ENCODE measurements at regions not wholly inside any gene's neighbourhood (a gene's known extent, or its start where the extent isn't known, plus 50 kb on each side); places are given as distances from the start of the nearest gene placed in this dataset.

DNA sequence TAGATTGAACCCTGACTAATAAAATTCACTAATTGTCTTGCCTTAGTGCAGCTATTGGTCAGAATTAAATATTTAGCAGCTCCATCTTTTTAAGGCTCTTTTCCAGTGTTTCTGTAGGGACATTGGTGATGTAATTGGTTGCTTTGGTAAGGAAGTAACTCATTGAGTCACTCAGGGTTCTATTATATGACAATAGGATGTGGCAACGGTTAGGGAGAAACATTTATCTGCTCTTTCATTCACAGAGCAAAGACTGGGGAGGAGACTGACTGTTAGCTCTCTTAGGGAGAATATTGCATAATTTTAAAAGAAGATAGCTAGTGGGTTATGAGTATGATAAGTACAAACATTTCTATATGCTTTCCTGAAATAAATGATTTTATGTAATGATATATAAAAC, 616.5 kb downstream of the TRHDE start:
- Histone ChIP-seq H3K79me2 (ENCODE audit: control insufficient read depth, insufficient read depth, low read length) (no peaks in the 10 kb centered on the region), H2AFZ (ENCODE audit: insufficient read depth, low read depth, low read length, poor library complexity, severe bottlenecking) (no peak overlapping the region), H3K9ac (ENCODE audit: low read length) (no peak overlapping the region), H3K27me3 (replicated peaks in 1 of 4; ENCODE audit: control extremely low read depth in 1 of 4, control insufficient read depth in 3 of 4, insufficient read depth in 4 of 4, low read length in 3 of 4) (no peaks in the 10 kb centered on the region), H4K20me1 (ENCODE audit: control insufficient read depth, insufficient read depth, low read length, poor library complexity, severe bottlenecking) (no peaks in the 10 kb centered on the region), H3K27ac (ENCODE audit: low read length in 2 of 2) (no peak overlapping the region), H3K4me2 (replicated peaks; ENCODE audit: low read depth, low read length, poor library complexity, severe bottlenecking) (no peak overlapping the region), H3K4me3 (ENCODE audit: control extremely low read depth in 1 of 5, extremely low read depth in 1 of 5, insufficient read depth in 1 of 5, low read depth in 2 of 5, low read length in 4 of 5) (no peak overlapping the region), H3K36me3 (replicated peaks in 1 of 2; ENCODE audit: control extremely low read depth in 1 of 2, control insufficient read depth in 1 of 2, extremely low read depth in 1 of 2, insufficient read depth in 2 of 2, low read length in 1 of 2) (no peaks in the 10 kb centered on the region), H3K4me1 (ENCODE audit: control insufficient read depth in 2 of 2, insufficient read depth in 2 of 2, low read length in 2 of 2) (no peaks in the 10 kb centered on the region), H3K9me3 (ENCODE audit: control extremely low read depth in 1 of 3, control insufficient read depth in 2 of 3, insufficient read depth in 1 of 3, low read length in 2 of 3) (peaks cover 0 to 1% (median 0%) of the 10 kb centered on the region in 3 donors)
- H3K9me3 Mint-ChIP-seq (ENCODE audit: insufficient read depth) = no peaks in the 10 kb centered on the region
- H3K27me3 Mint-ChIP-seq = no peaks in the 10 kb centered on the region
- ChIA-PET CTCF (no interaction called here), POLR2A (no interaction called here)
- ATAC-seq (ENCODE audit: low read depth) (no peak), DNase-seq (no peak)
- no peaks in the 10 kb centered on the region for H3K4me1 Mint-ChIP-seq
- TF ChIP-seq, protein P1, sequence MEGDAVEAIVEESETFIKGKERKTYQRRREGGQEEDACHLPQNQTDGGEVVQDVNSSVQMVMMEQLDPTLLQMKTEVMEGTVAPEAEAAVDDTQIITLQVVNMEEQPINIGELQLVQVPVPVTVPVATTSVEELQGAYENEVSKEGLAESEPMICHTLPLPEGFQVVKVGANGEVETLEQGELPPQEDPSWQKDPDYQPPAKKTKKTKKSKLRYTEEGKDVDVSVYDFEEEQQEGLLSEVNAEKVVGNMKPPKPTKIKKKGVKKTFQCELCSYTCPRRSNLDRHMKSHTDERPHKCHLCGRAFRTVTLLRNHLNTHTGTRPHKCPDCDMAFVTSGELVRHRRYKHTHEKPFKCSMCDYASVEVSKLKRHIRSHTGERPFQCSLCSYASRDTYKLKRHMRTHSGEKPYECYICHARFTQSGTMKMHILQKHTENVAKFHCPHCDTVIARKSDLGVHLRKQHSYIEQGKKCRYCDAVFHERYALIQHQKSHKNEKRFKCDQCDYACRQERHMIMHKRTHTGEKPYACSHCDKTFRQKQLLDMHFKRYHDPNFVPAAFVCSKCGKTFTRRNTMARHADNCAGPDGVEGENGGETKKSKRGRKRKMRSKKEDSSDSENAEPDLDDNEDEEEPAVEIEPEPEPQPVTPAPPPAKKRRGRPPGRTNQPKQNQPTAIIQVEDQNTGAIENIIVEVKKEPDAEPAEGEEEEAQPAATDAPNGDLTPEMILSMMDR (IDR thresholded peaks at IDR 0.05) = no peak
- no peak overlapping the region for H3K4me3 Mint-ChIP-seq
- intact Hi-C loops (cut with micrococcal nuclease) = no loop called here
- no CpG with 5 or more reads among the region's 1 CpG for WGBS (ENCODE audit: insufficient coverage)
- no peak overlapping the region for H3K27ac Mint-ChIP-seq

DNA sequence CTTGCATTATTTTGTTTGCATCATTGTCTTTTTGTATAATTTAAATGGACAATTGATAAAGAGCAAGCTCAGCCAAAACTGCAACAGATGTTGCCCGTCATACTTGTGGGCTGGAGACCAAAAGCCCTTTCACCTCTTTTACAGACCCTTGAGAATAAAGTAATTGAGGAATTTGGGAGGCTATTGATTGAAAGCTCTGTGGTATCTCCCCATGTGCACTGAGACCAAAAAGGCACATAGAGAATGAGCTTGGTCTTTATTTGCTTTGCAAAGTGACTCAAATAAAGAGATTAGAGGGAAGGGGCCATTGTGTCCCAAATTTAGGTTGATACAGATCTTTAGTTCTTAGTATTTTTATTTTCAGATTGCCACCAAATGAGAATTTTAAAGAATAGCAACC, 617.6 kb downstream of the TRHDE start:
- H3K27ac ChIP-seq (ENCODE audit: low read length in 2 of 2) = no peak overlapping the region
- no peak overlapping the region for H3K27ac Mint-ChIP-seq
- no CpG with 5 or more reads among the region's 1 CpG for WGBS (ENCODE audit: insufficient coverage)

More for the DNA sequence above, 617.6 kb downstream of the TRHDE start:
- no peaks in the 10 kb centered on the region for H3K9me3 Mint-ChIP-seq (ENCODE audit: insufficient read depth)
- no peaks in the 10 kb centered on the region for H3K4me1 Mint-ChIP-seq
- H3K9ac ChIP-seq (ENCODE audit: low read length) = no peak overlapping the region
- H4K20me1 ChIP-seq (ENCODE audit: control insufficient read depth, insufficient read depth, low read length, poor library complexity, severe bottlenecking) = no peaks in the 10 kb centered on the region
- H3K4me3 Mint-ChIP-seq = no peak overlapping the region
- intact Hi-C loops (cut with micrococcal nuclease) = no loop called here
- H2AFZ ChIP-seq (ENCODE audit: insufficient read depth, low read depth, low read length, poor library complexity, severe bottlenecking) = no peak overlapping the region
- DNase-seq (no peak), ATAC-seq (ENCODE audit: low read depth) (no peak)
- no peaks in the 10 kb centered on the region for H3K4me1 ChIP-seq (ENCODE audit: control insufficient read depth in 2 of 2, insufficient read depth in 2 of 2, low read length in 2 of 2)
- no peak for TF ChIP-seq EZH2 (IDR thresholded peaks at IDR 0.05; ENCODE audit: borderline replicate concordance, insufficient read depth, low read depth, low read length, poor library complexity, severe bottlenecking)
- TF ChIP-seq, protein P1 (IDR thresholded peaks at IDR 0.05) = no peak
- no peaks in the 10 kb centered on the region for H3K27me3 ChIP-seq (replicated peaks in 1 of 4; ENCODE audit: control extremely low read depth in 1 of 4, control insufficient read depth in 3 of 4, insufficient read depth in 4 of 4, low read length in 3 of 4)
- peaks cover 0 to under 1% (median 0%) of the 10 kb centered on the region in 3 donors for H3K9me3 ChIP-seq (ENCODE audit: control extremely low read depth in 1 of 3, control insufficient read depth in 2 of 3, insufficient read depth in 1 of 3, low read length in 2 of 3)
- ChIA-PET CTCF (no interaction called here), POLR2A (no interaction called here)
- H3K79me2 ChIP-seq (ENCODE audit: control insufficient read depth, insufficient read depth, low read length) = no peaks in the 10 kb centered on the region
- H3K4me2 ChIP-seq (replicated peaks; ENCODE audit: low read depth, low read length, poor library complexity, severe bottlenecking) = no peak overlapping the region
- H3K27me3 Mint-ChIP-seq = no peaks in the 10 kb centered on the region
- no peak overlapping the region for H3K4me3 ChIP-seq (ENCODE audit: control extremely low read depth in 1 of 5, extremely low read depth in 1 of 5, insufficient read depth in 1 of 5, low read depth in 2 of 5, low read length in 4 of 5)
- no peaks in the 10 kb centered on the region for H3K36me3 ChIP-seq (replicated peaks in 1 of 2; ENCODE audit: control extremely low read depth in 1 of 2, control insufficient read depth in 1 of 2, extremely low read depth in 1 of 2, insufficient read depth in 2 of 2, low read length in 1 of 2)

Data from B cell (primary cell).